Endodermal cell (in vitro differentiated cells): ENCODE measurements at regions not wholly inside any gene's neighbourhood (a gene's known extent, or its start where the extent isn't known, plus 50 kb on each side); places are given as distances from the start of the nearest gene placed in this dataset.
A peak's percentile ranks its signal among the peaks of the same experiment; 100 is the strongest.

Source experiments
- DNase-seq: peaks from one replicate; pipeline ENCODE4 v3.0.0-alpha.2; 2017
- H3K27ac ChIP-seq: 2 replicates; pipeline ENCODE4 v1.5.1; 2013; ENCODE audit warnings: mild to moderate bottlenecking, low read depth, low read length, moderate library complexity
- H3K27me3 ChIP-seq: 2 replicates; pipeline ENCODE4 v1.6.1; 2013; ENCODE audit warnings: mild to moderate bottlenecking, low read length, moderate library complexity; ENCODE audit not compliant: insufficient read depth, control insufficient read depth, poor library complexity, severe bottlenecking
- H3K36me3 ChIP-seq: 2 replicates; pipeline ENCODE4 v1.7.0; 2013; ENCODE audit warnings: mild to moderate bottlenecking, low read length, moderate library complexity; ENCODE audit not compliant: control insufficient read depth, insufficient read depth
- H3K4me1 ChIP-seq: one replicate; pipeline ENCODE4 v1.7.0; 2013; ENCODE audit warnings: low read length; ENCODE audit not compliant: control insufficient read depth, insufficient read depth
- H3K4me3 ChIP-seq: 2 replicates; pipeline ENCODE4 v1.5.1; 2013; ENCODE audit warnings: mild to moderate bottlenecking, low read length, moderate library complexity
- H3K9ac ChIP-seq: 2 replicates; pipeline ENCODE4 v1.6.1; 2013; ENCODE audit warnings: mild to moderate bottlenecking, low read length, moderate library complexity; ENCODE audit not compliant: poor library complexity, severe bottlenecking; ENCODE audit errors: extremely low read depth
- H3K9me3 ChIP-seq: 2 replicates; pipeline ENCODE4 v1.6.1; 2013; ENCODE audit warnings: mild to moderate bottlenecking, low read length, moderate library complexity; ENCODE audit not compliant: control insufficient read depth
- H3K27ac Mint-ChIP-seq: 2 replicates; pipeline ENCODE4 v1.8.0; 2020; ENCODE audit warnings: mixed read lengths
- H3K27me3 Mint-ChIP-seq: 2 replicates; pipeline ENCODE4 v1.8.0; 2021; ENCODE audit warnings: mild to moderate bottlenecking, mixed read lengths; ENCODE audit not compliant: insufficient read depth
- H3K36me3 Mint-ChIP-seq: 2 replicates; pipeline ENCODE4 v1.8.0; 2020; ENCODE audit warnings: low read depth, mixed read lengths
- H3K4me1 Mint-ChIP-seq: 2 replicates; pipeline ENCODE4 v1.8.0; 2020; ENCODE audit warnings: mixed read lengths
- H3K4me3 Mint-ChIP-seq: 2 replicates; pipeline ENCODE4 v1.8.0; 2020; ENCODE audit warnings: mild to moderate bottlenecking, moderate library complexity, mixed read lengths
- H3K9me3 Mint-ChIP-seq: 2 replicates; pipeline ENCODE4 v1.8.0; 2020; ENCODE audit warnings: mild to moderate bottlenecking, mixed read lengths
- CTCF ChIP-seq: fragments of 200-600 bp; sonication (generic); conservative IDR thresholded peaks from 2 replicates; pipeline ENCODE4 v1.5.0; 2021; ENCODE audit warnings: antibody characterized with exemption, mild to moderate bottlenecking
- WGBS, 2 experiments: methylation state at CpG; one replicate each; pipeline versions ENCODE4 v1.1.5 to v1.1.7; 2013; ENCODE audit warnings: missing lambda C conversion rate in 2 of 2, mixed read lengths in 1 of 2; ENCODE audit not compliant: insufficient coverage in 1 of 2, insufficient read length in 1 of 2; 5-methylcytosine and 5-hydroxymethylcytosine counted together

DNA sequence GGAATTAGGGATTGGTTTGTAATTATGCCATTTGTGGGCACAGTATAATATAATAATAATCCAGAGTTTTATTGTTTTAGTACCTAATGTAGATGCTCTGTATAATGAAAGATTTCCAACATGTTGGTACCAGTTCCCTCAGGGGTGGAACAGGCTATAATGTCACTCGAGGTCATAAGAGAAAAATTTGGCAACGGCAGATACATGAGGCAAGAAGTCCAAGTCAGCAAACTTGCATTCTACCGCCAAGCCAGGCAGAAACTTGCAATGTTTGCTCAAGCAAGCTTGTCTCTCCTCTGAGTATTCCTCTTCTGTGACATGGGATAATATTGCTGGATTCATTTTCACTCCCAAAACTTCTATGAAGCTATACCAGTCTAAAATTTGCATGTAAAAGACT lies 520.0 kb upstream of the SALL3 start:
- no peak overlapping the region for H3K4me3 Mint-ChIP-seq
- no peak overlapping the region for H3K27ac ChIP-seq
- H3K9me3 Mint-ChIP-seq, result peaks cover 13% of the 10 kb centered on the region
- no peaks in the 10 kb centered on the region for H3K27me3 Mint-ChIP-seq
- no peak overlapping the region for H3K9ac ChIP-seq
- H3K36me3 ChIP-seq, result no peaks in the 10 kb centered on the region
- H3K4me1 ChIP-seq, result no peaks in the 10 kb centered on the region
- no peak overlapping the region for H3K27ac Mint-ChIP-seq
- H3K9me3 ChIP-seq, result peaks cover 2% of the 10 kb centered on the region
- no peaks in the 10 kb centered on the region for H3K36me3 Mint-ChIP-seq
- no peak for TF ChIP-seq CTCF
- WGBS, 2 experiments, result 80 to 93% methylated on average over 1 to 3 of the region's 3 CpGs
- no peaks in the 10 kb centered on the region for H3K27me3 ChIP-seq
- H3K4me1 Mint-ChIP-seq, result peaks cover 5% of the 10 kb centered on the region
- no peak overlapping the region for H3K4me3 ChIP-seq
- no peak for DNase-seq

DNA sequence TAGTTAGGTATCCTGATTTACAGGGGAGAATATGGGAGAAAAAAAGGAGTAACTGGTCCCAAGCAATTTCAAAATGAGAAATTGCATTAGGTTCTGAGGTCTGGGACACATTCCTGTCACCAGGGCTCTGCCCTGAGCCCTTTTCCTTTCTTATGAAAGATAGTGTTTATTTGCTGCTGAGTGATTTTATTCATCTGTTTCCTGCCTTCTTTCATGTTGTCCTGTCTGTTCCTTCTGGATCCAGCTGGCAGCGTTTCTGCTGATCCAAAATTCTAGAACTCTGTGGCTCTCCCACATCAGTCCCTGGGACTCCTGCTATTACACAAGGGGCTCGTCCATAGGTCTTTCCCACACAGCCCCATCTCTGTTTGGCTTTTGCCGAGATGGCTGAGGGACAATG lies 519.1 kb upstream of the SALL3 start:
- Histone ChIP-seq H3K4me3 (no peak overlapping the region), H3K27me3 (no peaks in the 10 kb centered on the region), H3K9me3 (peaks cover 8% of the 10 kb centered on the region), H3K4me1 (no peaks in the 10 kb centered on the region), H3K27ac (no peak overlapping the region), H3K9ac (no peak overlapping the region), H3K36me3 (no peaks in the 10 kb centered on the region)
- WGBS, 2 experiments, result 88 to 92% methylated on average over 3 of the region's 3 CpGs
- Mint-ChIP-seq H3K9me3 (peaks cover 18% of the 10 kb centered on the region), H3K4me1 (peaks cover 5% of the 10 kb centered on the region), H3K27me3 (no peaks in the 10 kb centered on the region), H3K36me3 (no peaks in the 10 kb centered on the region), H3K4me3 (no peak overlapping the region), H3K27ac (no peak overlapping the region)
- TF ChIP-seq CTCF, result peak; percentile 34
- no peak for DNase-seq

DNA sequence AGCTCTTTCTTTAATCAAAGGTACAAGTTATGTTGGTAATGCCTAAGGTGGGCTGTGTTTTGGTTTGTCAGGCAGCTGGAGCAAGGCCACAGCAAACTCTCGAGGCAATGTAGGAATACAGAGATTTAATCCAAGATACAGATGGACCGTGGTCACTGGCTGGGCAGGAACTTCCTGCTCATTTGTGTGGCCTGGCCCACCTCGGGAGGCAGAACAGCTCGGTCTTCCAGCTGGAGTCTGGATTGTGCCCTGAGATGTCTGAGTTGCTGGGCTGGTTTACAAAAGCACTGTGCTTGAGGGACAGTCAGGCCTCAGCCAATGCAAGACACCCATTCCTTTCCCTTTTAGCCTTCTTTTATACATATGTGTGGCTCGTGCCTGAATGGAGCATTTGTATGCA lies 506.1 kb upstream of the SALL3 start:
- no peak for DNase-seq
- H3K27ac Mint-ChIP-seq, result no peak overlapping the region
- WGBS, 2 experiments, result 87 to 95% methylated on average over 4 to 5 of the region's 5 CpGs
- no peak overlapping the region for H3K4me3 Mint-ChIP-seq
- no peak overlapping the region for H3K9ac ChIP-seq
- no peaks in the 10 kb centered on the region for H3K9me3 Mint-ChIP-seq
- no peaks in the 10 kb centered on the region for H3K9me3 ChIP-seq
- H3K4me3 ChIP-seq, result no peak overlapping the region
- H3K36me3 ChIP-seq, result no peaks in the 10 kb centered on the region
- H3K27me3 Mint-ChIP-seq, result no peaks in the 10 kb centered on the region
- H3K27ac ChIP-seq, result no peak overlapping the region
- no peak for TF ChIP-seq CTCF
- H3K4me1 Mint-ChIP-seq, result no peaks in the 10 kb centered on the region
- no peaks in the 10 kb centered on the region for H3K27me3 ChIP-seq
- no peaks in the 10 kb centered on the region for H3K36me3 Mint-ChIP-seq
- no peaks in the 10 kb centered on the region for H3K4me1 ChIP-seq
